Activated CD8-positive, alpha-beta T cell treated with anti-CD3 and anti-CD28 coated beads, Interleukin-2, amount 10 ng/mL, durations not matched to agents 7 days and 5 days (primary cell): ENCODE measurements at regions not wholly inside any gene's neighbourhood (a gene's known extent, or its start where the extent isn't known, plus 50 kb on each side); places are given as distances from the start of the nearest gene placed in this dataset.
"Not testable (repeated sequence)": the region's sequence is repeated elsewhere in the genome, so short reads cannot be mapped to it uniquely, and the experiment has no call there.

Source experiments
- ATAC-seq: fragments of 150-1000 bp; cut with Tn5 transposase; one replicate; pipeline ENCODE4 v1.10.0; 2021; ENCODE audit warnings: moderate library complexity
- CTCF ChIA-PET: fragments of 350-600 bp; sonication (Branson Sonifier 250); formaldehyde crosslinking; loops from one replicate; lab custom pipeline; 2021; ENCODE audit warnings: antibody characterized with exemption; lab: Charles Lee
- POLR2A ChIA-PET: fragments of 350-600 bp; sonication (Branson Sonifier 250); formaldehyde crosslinking; loops from one replicate; lab custom pipeline; 2021; ENCODE audit warnings: antibody characterized with exemption; lab: Charles Lee
- DNase-seq: peaks from one replicate; pipeline ENCODE4 v3.0.0-alpha.2; 2020
- H3K27ac Mint-ChIP-seq: one replicate; pipeline ENCODE4 v1.8.0; 2021; ENCODE audit warnings: mild to moderate bottlenecking, mixed read lengths
- H3K27me3 Mint-ChIP-seq: one replicate; pipeline ENCODE4 v1.8.0; 2021; ENCODE audit warnings: low read depth, mixed read lengths
- H3K36me3 Mint-ChIP-seq: one replicate; pipeline ENCODE4 v1.8.0; 2021; ENCODE audit warnings: low read depth, mixed read lengths
- H3K4me1 Mint-ChIP-seq: one replicate; pipeline ENCODE4 v1.8.0; 2021; ENCODE audit warnings: low read depth, mixed read lengths
- H3K4me3 Mint-ChIP-seq: one replicate; pipeline ENCODE4 v1.8.0; 2021; ENCODE audit warnings: mild to moderate bottlenecking, mixed read lengths
- H3K9me3 Mint-ChIP-seq: one replicate; pipeline ENCODE4 v1.8.0; 2022; ENCODE audit warnings: mixed read lengths; ENCODE audit not compliant: insufficient read depth

DNA sequence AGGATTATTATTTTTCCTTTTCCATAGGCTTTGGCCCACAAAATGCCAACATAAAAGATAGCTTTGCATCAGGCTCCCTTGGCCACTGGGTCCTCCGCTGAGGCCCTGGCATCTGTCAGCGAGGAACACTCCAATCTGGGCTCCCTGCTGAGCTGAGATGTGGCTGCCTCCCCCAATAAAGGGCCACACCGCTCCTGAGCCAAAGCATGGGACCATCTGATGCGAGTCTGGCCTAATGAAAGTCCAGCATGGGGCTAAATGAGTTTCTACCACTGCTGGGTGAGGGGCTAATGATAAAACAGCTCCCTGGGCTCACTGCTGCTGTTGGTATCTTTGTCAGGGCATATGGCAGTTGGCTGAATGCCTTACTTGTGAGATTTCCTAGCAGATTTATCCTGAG is 817.5 kb upstream of the SLC35B3 start:
- H3K27ac Mint-ChIP-seq, result no peak overlapping the region
- no peaks in the 10 kb centered on the region for H3K9me3 Mint-ChIP-seq
- H3K27me3 Mint-ChIP-seq, result no peaks in the 10 kb centered on the region
- H3K4me1 Mint-ChIP-seq, result no peaks in the 10 kb centered on the region
- ChIA-PET CTCF (no interaction called here), POLR2A (no interaction called here)
- ATAC-seq, result no peak
- no peak for DNase-seq
- H3K36me3 Mint-ChIP-seq, result no peaks in the 10 kb centered on the region
- no peak overlapping the region for H3K4me3 Mint-ChIP-seq

DNA sequence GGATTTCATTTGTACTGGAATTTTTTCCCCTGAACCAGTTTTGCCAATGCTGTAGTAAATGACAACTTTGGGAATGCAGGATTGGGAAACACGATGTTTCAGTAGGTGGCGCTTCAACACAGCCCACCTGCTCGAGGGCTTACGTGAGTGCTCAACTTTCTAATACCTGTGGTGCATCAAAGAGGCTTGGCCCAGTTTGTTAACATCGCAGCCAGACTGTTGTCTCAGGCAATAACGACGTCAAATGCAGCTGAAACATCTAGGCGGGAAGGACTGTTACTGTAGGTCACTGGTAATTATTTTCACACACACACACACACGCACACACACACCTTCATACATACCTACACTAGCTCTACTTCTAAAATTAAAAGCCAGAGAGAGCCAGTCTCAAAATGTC is 815.5 kb upstream of the SLC35B3 start:
- Mint-ChIP-seq H3K4me3 (no peak overlapping the region), H3K9me3 (no peaks in the 10 kb centered on the region), H3K36me3 (no peaks in the 10 kb centered on the region), H3K27me3 (no peaks in the 10 kb centered on the region), H3K27ac (no peak overlapping the region), H3K4me1 (no peaks in the 10 kb centered on the region)
- ChIA-PET POLR2A (no interaction called here), CTCF (no interaction called here)
- ATAC-seq (no peak), DNase-seq (no peak)

DNA sequence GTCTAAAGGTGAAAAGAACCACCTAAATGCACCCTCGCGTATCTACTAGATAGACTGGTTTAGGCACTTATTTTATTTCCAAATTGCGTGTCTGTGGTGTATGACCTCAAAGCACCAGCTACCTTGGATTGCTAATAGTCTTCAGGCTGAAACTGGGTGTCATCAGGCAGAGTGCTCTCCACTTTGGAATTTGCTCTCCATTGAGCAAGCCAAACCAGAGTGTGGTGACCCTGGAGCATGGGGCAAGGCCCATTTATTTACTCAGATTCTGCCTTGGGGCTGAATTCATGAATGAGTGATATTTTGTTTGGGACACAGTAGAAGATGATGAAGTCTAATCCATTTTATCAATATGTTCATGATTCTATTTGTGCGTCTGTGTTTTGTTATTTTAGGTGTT is 812.8 kb upstream of the SLC35B3 start:
- no peaks in the 10 kb centered on the region for H3K27me3 Mint-ChIP-seq
- H3K4me1 Mint-ChIP-seq, result no peaks in the 10 kb centered on the region
- no peak for DNase-seq
- H3K4me3 Mint-ChIP-seq, result no peak overlapping the region
- H3K9me3 Mint-ChIP-seq, result no peaks in the 10 kb centered on the region
- no peak for ATAC-seq
- no peak overlapping the region for H3K27ac Mint-ChIP-seq
- ChIA-PET CTCF (no interaction called here), POLR2A (no interaction called here)
- no peaks in the 10 kb centered on the region for H3K36me3 Mint-ChIP-seq

DNA sequence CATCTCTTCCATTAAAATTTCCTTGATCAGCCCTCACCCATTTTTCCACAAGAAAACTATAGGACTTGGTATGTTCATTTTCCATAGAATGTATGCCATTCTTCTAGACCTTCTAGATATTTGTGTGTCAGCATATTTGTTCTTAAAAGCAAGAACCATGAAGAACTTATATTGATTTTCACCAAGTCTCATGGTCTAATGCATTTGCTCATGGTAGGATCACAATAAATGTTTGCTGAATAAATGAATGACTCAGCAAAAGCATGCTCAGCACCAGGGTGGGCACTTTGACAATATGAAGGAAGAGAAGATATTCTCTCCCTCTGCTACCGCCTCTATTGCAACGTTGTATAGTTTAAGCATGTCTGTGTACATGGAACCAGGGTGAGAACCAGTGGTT is 805.5 kb upstream of the SLC35B3 start:
- no peak for DNase-seq
- CTCF ChIA-PET, result no interaction called here
- H3K27ac Mint-ChIP-seq, result no peak overlapping the region

DNA sequence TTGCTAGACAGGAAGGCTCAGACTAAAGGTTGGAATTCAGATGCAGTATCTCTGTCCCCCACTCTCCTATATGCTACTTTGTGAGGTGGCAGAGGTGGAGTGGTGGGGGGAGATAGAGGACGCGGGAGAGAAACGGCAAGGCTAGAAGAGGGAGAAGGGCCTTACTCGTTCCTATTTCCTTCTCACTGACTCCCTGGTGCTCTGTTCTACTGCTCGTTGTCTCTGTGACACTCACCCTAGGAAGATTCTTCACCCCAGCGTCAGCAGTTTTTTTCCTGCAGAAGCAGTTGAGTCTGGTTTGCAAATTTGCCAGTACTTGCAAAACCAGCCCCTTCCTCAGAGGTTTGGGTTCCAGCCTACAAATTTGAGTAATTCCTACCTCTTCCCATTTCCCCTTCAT is 801.1 kb upstream of the SLC35B3 start:
- H3K9me3 Mint-ChIP-seq, result peaks cover 4% of the 10 kb centered on the region
- H3K4me1 Mint-ChIP-seq, result no peaks in the 10 kb centered on the region
- ChIA-PET CTCF (no interaction called here), POLR2A (no interaction called here)
- H3K27me3 Mint-ChIP-seq, result no peaks in the 10 kb centered on the region
- no peak overlapping the region for H3K27ac Mint-ChIP-seq
- no peak overlapping the region for H3K4me3 Mint-ChIP-seq
- DNase-seq, result no peak
- ATAC-seq, result no peak
- no peaks in the 10 kb centered on the region for H3K36me3 Mint-ChIP-seq

More for the DNA sequence above, 805.5 kb upstream of the SLC35B3 start:
- Mint-ChIP-seq H3K9me3 (peaks cover 4% of the 10 kb centered on the region), H3K36me3 (no peaks in the 10 kb centered on the region), H3K4me1 (no peaks in the 10 kb centered on the region), H3K27me3 (no peaks in the 10 kb centered on the region), H3K4me3 (no peak overlapping the region)
- POLR2A ChIA-PET, result no interaction called here
- no peak for ATAC-seq

DNA sequence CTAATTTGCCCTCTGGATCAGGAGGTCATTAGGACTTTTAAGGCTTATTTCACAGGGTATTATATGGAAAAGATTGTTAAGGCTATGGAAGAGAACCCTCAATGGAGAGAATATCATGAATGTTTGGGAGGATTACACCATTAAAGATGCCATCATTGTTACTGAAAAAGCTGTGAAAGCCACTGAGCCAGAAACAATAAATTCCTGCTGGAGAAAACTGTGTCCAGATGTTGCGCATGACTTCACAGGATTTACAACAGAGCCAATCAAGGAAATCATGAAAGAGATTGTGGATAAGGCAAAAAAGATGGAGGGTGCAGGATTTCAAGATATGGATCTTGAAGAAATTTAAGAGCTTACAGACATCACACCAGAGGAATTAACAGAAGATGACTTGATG is 798.3 kb upstream of the SLC35B3 start:
- Mint-ChIP-seq H3K4me1 (no peaks in the 10 kb centered on the region), H3K9me3 (peaks cover 3% of the 10 kb centered on the region), H3K27ac (no peak overlapping the region), H3K4me3 (no peak overlapping the region), H3K27me3 (no peaks in the 10 kb centered on the region), H3K36me3 (no peaks in the 10 kb centered on the region)
- ATAC-seq (no peak), DNase-seq (no peak)
- POLR2A ChIA-PET, result no interaction called here
- CTCF ChIA-PET, result no interaction called here

DNA sequence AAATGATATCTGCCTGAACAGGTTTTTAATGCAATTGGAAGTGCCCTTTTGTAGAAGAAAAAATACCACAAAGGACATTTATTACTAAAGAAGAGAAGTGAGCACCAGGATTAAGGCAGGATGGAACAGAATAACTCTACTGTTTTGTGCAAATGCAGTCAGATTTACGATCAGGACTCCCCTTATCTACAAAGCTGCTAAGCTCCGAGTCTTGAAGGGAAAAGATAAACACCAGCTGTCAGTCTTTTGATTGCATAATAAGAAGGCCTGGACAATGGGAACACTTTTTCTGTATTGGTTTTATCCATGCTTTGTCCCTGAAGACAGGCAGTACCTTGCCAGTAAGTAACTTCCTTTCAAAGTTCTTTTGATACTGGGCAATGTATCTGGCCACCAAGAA is 797.9 kb upstream of the SLC35B3 start:
- H3K4me1 Mint-ChIP-seq, result no peaks in the 10 kb centered on the region
- POLR2A ChIA-PET, result no interaction called here

DNA sequence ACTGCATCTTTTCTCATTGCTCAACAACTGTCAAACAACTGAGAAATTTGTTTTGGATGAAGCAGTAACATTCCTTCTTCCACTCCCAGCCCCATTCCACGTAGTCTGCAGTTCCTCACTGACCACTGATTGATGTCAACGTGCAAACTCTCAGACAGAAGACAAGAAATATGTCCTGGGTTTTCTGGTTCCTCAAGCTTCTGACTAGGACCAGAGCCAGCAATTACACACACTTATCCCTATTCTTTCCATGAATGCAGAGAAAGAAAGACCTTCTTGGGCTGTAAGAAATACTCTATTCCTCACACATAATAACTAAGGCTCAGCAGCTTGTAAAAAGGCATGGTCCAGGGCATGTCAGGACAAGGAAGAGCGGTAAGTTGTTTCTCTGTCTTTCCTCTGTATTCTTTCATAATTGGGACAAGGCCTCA is 790.1 kb upstream of the SLC35B3 start:
- ChIA-PET POLR2A (no interaction called here), CTCF (no interaction called here)
- Mint-ChIP-seq H3K4me3 (no peak overlapping the region), H3K9me3 (peaks cover 9% of the 10 kb centered on the region), H3K36me3 (no peaks in the 10 kb centered on the region), H3K4me1 (no peaks in the 10 kb centered on the region), H3K27ac (no peak overlapping the region), H3K27me3 (no peaks in the 10 kb centered on the region)
- DNase-seq (no peak), ATAC-seq (no peak)

More for the DNA sequence above, 797.9 kb upstream of the SLC35B3 start:
- CTCF ChIA-PET, result no interaction called here
- ATAC-seq (no peak), DNase-seq (no peak)
- H3K4me3 Mint-ChIP-seq, result no peak overlapping the region
- no peaks in the 10 kb centered on the region for H3K27me3 Mint-ChIP-seq
- H3K9me3 Mint-ChIP-seq, result no peaks in the 10 kb centered on the region
- H3K36me3 Mint-ChIP-seq, result no peaks in the 10 kb centered on the region
- no peak overlapping the region for H3K27ac Mint-ChIP-seq

DNA sequence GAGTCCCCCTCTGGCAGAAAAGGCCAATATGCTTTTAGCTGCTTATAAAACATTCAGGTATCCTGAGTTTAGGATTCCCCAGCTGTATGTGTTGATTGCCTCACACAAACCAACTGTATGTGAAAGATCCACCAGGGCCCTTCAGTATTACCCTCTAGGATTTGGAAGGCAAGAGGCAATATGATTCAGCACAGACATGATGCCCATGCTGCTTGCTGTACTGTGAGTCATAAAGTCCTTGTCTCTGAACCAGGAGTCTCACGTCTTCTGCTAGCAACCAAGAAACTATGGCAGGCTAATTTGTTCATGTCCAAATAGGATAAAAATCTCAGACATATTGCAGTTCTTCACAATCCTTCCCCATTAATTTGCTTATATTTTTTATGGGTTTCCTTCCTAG is 789.2 kb upstream of the SLC35B3 start:
- Mint-ChIP-seq H3K27me3 (no peaks in the 10 kb centered on the region), H3K27ac (no peak overlapping the region), H3K36me3 (no peaks in the 10 kb centered on the region), H3K9me3 (peaks cover 9% of the 10 kb centered on the region), H3K4me3 (no peak overlapping the region), H3K4me1 (no peaks in the 10 kb centered on the region)
- no peak for DNase-seq
- CTCF ChIA-PET, result no interaction called here
- no peak for ATAC-seq
- POLR2A ChIA-PET, result no interaction called here

DNA sequence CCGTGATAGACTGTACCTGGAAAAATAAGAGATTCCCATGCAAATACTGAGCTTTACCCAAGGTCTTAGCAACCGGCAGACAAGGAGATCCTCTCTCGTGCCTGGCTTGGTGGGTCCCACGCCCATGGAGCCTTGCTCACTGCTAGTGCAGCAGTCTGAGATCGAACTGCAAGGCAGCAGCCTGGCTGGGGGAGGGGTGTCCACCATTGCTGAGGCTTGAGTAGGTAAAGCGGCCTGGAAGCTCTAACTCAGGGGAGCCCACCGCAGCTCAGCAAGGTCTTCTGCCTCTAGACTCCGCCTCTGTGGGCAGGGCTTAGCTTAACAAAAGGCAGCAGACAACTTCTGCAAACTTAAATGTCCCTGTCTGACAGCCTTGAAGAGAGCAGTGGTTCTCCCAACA is 778.4 kb upstream of the SLC35B3 start:
- POLR2A ChIA-PET, DNase-seq, H3K27me3 Mint-ChIP-seq, ATAC-seq, H3K4me1 Mint-ChIP-seq, H3K27ac Mint-ChIP-seq, H3K36me3 Mint-ChIP-seq, H3K4me3 Mint-ChIP-seq, CTCF ChIA-PET, H3K9me3 Mint-ChIP-seq: not testable (repeated sequence)

DNA sequence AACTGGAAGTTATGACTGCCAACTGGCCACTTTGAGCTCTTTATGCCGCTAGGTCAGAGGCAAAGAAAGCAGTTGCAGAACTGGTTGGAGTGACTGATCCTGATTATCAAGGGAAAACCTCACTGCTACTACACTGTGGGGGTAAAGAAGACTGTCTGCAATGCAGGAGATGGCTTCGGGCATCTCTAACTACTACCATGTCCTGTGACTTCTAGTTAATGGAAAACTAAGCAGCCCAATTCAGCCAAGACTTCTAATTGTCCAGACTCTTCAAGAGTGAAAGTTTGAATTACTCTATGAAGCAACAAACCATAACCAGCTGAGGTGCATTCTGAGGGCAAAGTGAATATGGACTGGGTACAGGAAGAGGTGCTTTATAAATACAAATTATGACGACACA is 773.6 kb upstream of the SLC35B3 start:
- H3K9me3 Mint-ChIP-seq, result peaks cover 10% of the 10 kb centered on the region
- ChIA-PET POLR2A (no interaction called here), CTCF (no interaction called here)
- no peaks in the 10 kb centered on the region for H3K4me1 Mint-ChIP-seq
- DNase-seq (no peak), ATAC-seq (no peak)
- no peak overlapping the region for H3K4me3 Mint-ChIP-seq
- no peaks in the 10 kb centered on the region for H3K36me3 Mint-ChIP-seq
- no peak overlapping the region for H3K27ac Mint-ChIP-seq
- H3K27me3 Mint-ChIP-seq, result no peaks in the 10 kb centered on the region

DNA sequence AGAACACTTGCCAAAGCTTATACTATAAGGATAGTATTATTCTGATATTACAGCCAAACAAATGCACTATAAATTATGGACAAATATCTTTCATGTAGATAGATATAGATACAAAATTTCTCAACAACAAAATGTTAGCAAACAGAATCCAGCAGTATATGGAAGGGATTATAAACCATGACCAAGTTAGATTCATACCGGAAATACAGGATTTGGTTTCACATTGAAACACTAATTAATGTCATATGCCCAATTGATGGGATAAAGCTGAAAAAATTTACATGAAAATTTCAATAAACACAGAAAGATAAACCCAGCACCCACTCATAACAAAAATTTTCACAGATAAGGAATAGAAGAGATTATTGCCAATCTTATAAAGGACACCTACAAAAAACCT is 770.3 kb upstream of the SLC35B3 start:
- no peaks in the 10 kb centered on the region for H3K36me3 Mint-ChIP-seq
- H3K9me3 Mint-ChIP-seq, result peaks cover 10% of the 10 kb centered on the region
- no peak for ATAC-seq
- H3K4me3 Mint-ChIP-seq, result no peak overlapping the region
- no peaks in the 10 kb centered on the region for H3K4me1 Mint-ChIP-seq
- no peak for DNase-seq
- no peaks in the 10 kb centered on the region for H3K27me3 Mint-ChIP-seq
- ChIA-PET POLR2A (no interaction called here), CTCF (no interaction called here)
- H3K27ac Mint-ChIP-seq, result no peak overlapping the region

DNA sequence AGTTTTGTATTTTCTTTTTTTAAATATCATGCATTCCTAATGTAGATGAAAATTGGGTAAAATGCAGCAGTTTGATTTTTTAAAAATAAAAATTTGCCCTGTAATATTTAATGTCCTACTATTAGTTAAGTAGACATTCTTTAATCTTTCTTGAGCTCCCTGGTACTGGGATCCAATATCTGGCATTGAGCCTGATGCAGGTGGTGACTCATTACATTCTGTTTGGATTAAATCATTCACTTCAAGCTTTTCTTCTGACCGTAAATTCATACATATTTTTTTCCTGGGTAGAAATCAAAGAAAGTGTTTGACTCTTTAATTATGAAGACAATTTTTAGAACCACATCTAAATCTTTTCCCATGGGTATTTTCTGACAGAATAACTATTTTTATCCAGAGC is 768.8 kb upstream of the SLC35B3 start:
- ChIA-PET CTCF (no interaction called here), POLR2A (no interaction called here)
- DNase-seq (no peak), ATAC-seq (no peak)
- no peak overlapping the region for H3K27ac Mint-ChIP-seq
- H3K9me3 Mint-ChIP-seq, result peaks cover 10% of the 10 kb centered on the region
- H3K27me3 Mint-ChIP-seq, result no peaks in the 10 kb centered on the region
- no peak overlapping the region for H3K4me3 Mint-ChIP-seq
- H3K36me3 Mint-ChIP-seq, result no peaks in the 10 kb centered on the region
- no peaks in the 10 kb centered on the region for H3K4me1 Mint-ChIP-seq
